HUES64 (cell line): ENCODE measurements at regions not wholly inside any gene's neighbourhood (a gene's known extent, or its start where the extent isn't known, plus 50 kb on each side); places are given as distances from the start of the nearest gene placed in this dataset.

Experiments used
- H3K27ac ChIP-seq: 2 replicates; pipeline ENCODE4 v1.7.0; 2013; ENCODE audit warnings: low read depth, low read length, inconsistent platforms
- H3K27me3 ChIP-seq: 2 replicates; pipeline ENCODE4 v1.6.1; 2013; ENCODE audit warnings: mild to moderate bottlenecking, low read length; ENCODE audit not compliant: insufficient read depth
- H3K36me3 ChIP-seq: 2 replicates; pipeline ENCODE4 v1.6.1; 2013; ENCODE audit warnings: mild to moderate bottlenecking, low read length; ENCODE audit not compliant: insufficient read depth
- H3K4me1 ChIP-seq: 2 replicates; pipeline ENCODE4 v1.6.1; 2013; ENCODE audit warnings: mild to moderate bottlenecking, low read length, moderate library complexity; ENCODE audit not compliant: insufficient read depth
- H3K4me3 ChIP-seq: 2 replicates; pipeline ENCODE4 v1.5.1; 2013; ENCODE audit warnings: mild to moderate bottlenecking, low read length, moderate library complexity
- H3K9ac ChIP-seq: 2 replicates; pipeline ENCODE4 v1.6.1; 2013; ENCODE audit warnings: mild to moderate bottlenecking, low read depth, low read length
- H3K9me3 ChIP-seq: 2 replicates; pipeline ENCODE4 v1.6.1; 2013; ENCODE audit warnings: low read depth, low read length; ENCODE audit not compliant: insufficient read depth
- WGBS: fragments of 150-250, 120-280 bp; methylation state at CpG from one replicate; pipeline ENCODE4 v1.1.7; 2013; ENCODE audit warnings: missing lambda C conversion rate; 5-methylcytosine and 5-hydroxymethylcytosine counted together

- no peaks in the 10 kb centered on the region for H3K36me3 ChIP-seq
- WGBS: 77% methylated on average over 7 of the region's 7 CpGs
These were observed 73.8 kb upstream of the TPM1 start for GRCh38 chr15:62968699-62969098.

GRCh38 chr15:62969442-62970089 is 73.0 kb upstream of the TPM1 start:
- WGBS: 94% methylated on average over 1 of the region's 1 CpG
- Histone ChIP-seq H3K9me3 (no peaks in the 10 kb centered on the region), H3K27me3 (no peaks in the 10 kb centered on the region), H3K4me1 (peaks cover 6% of the 10 kb centered on the region), H3K36me3 (no peaks in the 10 kb centered on the region), H3K9ac (no peak overlapping the region), H3K27ac (no peak overlapping the region), H3K4me3 (no peak overlapping the region)

More at GRCh38 chr15:62968699-62969098, 73.8 kb upstream of the TPM1 start:
- peaks cover 6% of the 10 kb centered on the region for H3K4me1 ChIP-seq
- no peak overlapping the region for H3K4me3 ChIP-seq
- no peak overlapping the region for H3K27ac ChIP-seq
- no peak overlapping the region for H3K9ac ChIP-seq
- no peaks in the 10 kb centered on the region for H3K9me3 ChIP-seq
- H3K27me3 ChIP-seq: no peaks in the 10 kb centered on the region

- 81% methylated on average over 5 of the region's 5 CpGs for WGBS
- Histone ChIP-seq H3K4me3 (no peak overlapping the region), H3K9ac (no peak overlapping the region), H3K27ac (no peak overlapping the region), H3K27me3 (no peaks in the 10 kb centered on the region), H3K36me3 (no peaks in the 10 kb centered on the region), H3K4me1 (peaks cover 18% of the 10 kb centered on the region), H3K9me3 (no peaks in the 10 kb centered on the region)
These were observed 69.7 kb upstream of the TPM1 start for GRCh38 chr15:62972814-62973213.

- H3K4me1 ChIP-seq: peaks cover 12% of the 10 kb centered on the region
- H3K9ac ChIP-seq: no peak overlapping the region
- WGBS: 55% methylated on average over 7 of the region's 8 CpGs
- H3K27me3 ChIP-seq: no peaks in the 10 kb centered on the region
- H3K9me3 ChIP-seq: no peaks in the 10 kb centered on the region
- no peak overlapping the region for H3K27ac ChIP-seq
- no peak overlapping the region for H3K4me3 ChIP-seq
- H3K36me3 ChIP-seq: no peaks in the 10 kb centered on the region
These were observed 67.0 kb upstream of the TPM1 start for GRCh38 chr15:62975515-62975914.

- Histone ChIP-seq H3K9ac (no peak overlapping the region), H3K9me3 (no peaks in the 10 kb centered on the region), H3K4me3 (no peak overlapping the region), H3K36me3 (no peaks in the 10 kb centered on the region), H3K27me3 (no peaks in the 10 kb centered on the region), H3K27ac (no peak overlapping the region), H3K4me1 (peaks cover 12% of the 10 kb centered on the region)
- WGBS: 76% methylated on average over 2 of the region's 2 CpGs
These were observed 66.2 kb upstream of the TPM1 start for GRCh38 chr15:62976301-62976881.

- H3K9ac ChIP-seq: no peak overlapping the region
- H3K9me3 ChIP-seq: no peaks in the 10 kb centered on the region
- H3K4me1 ChIP-seq: peaks cover 12% of the 10 kb centered on the region
- H3K4me3 ChIP-seq: no peak overlapping the region
- WGBS: 88% methylated on average over 8 of the region's 8 CpGs
- H3K27me3 ChIP-seq: no peaks in the 10 kb centered on the region
- no peaks in the 10 kb centered on the region for H3K36me3 ChIP-seq
- no peak overlapping the region for H3K27ac ChIP-seq
These were observed 64.4 kb upstream of the TPM1 start for GRCh38 chr15:62977952-62978811.

- no peaks in the 10 kb centered on the region for H3K36me3 ChIP-seq
- 83% methylated on average over 1 of the region's 1 CpG for WGBS
- no peak overlapping the region for H3K4me3 ChIP-seq
- peaks cover 12% of the 10 kb centered on the region for H3K4me1 ChIP-seq
- no peak overlapping the region for H3K27ac ChIP-seq
- H3K9me3 ChIP-seq: no peaks in the 10 kb centered on the region
- no peaks in the 10 kb centered on the region for H3K27me3 ChIP-seq
- H3K9ac ChIP-seq: no peak overlapping the region
These were observed 63.3 kb upstream of the TPM1 start for GRCh38 chr15:62979252-62979651.

GRCh38 chr15:62981071-62981470 is 61.5 kb upstream of the TPM1 start:
- 85% methylated on average over 3 of the region's 3 CpGs for WGBS
- no peaks in the 10 kb centered on the region for H3K27me3 ChIP-seq
- H3K4me1 ChIP-seq: peaks cover 6% of the 10 kb centered on the region; the same call in 1 of the 2 replicates
- no peaks in the 10 kb centered on the region for H3K36me3 ChIP-seq
- no peak overlapping the region for H3K9ac ChIP-seq
- no peak overlapping the region for H3K4me3 ChIP-seq
- no peak overlapping the region for H3K27ac ChIP-seq
- no peaks in the 10 kb centered on the region for H3K9me3 ChIP-seq

GRCh38 chr15:62983956-62984355 is 58.6 kb upstream of the TPM1 start:
- no peaks in the 10 kb centered on the region for H3K27me3 ChIP-seq
- 0 out of 2 replicates have a peak, but pooled peaks cover 3% of the 10 kb centered on the region for H3K4me1 ChIP-seq
- WGBS: 95% methylated on average over 8 of the region's 8 CpGs

GRCh38 chr15:62985768-62986167 is 56.8 kb upstream of the TPM1 start:
- no peaks in the 10 kb centered on the region for H3K9me3 ChIP-seq
- no peak overlapping the region for H3K27ac ChIP-seq
- no peaks in the 10 kb centered on the region for H3K27me3 ChIP-seq
- H3K9ac ChIP-seq: no peak overlapping the region
- 85% methylated on average over 6 of the region's 6 CpGs for WGBS
- H3K4me3 ChIP-seq: no peak overlapping the region
- 0 out of 2 replicates have a peak, but pooled peaks cover 3% of the 10 kb centered on the region for H3K4me1 ChIP-seq
- no peaks in the 10 kb centered on the region for H3K36me3 ChIP-seq

More at GRCh38 chr15:62983956-62984355, 58.6 kb upstream of the TPM1 start:
- Histone ChIP-seq H3K36me3 (no peaks in the 10 kb centered on the region), H3K27ac (no peak overlapping the region), H3K4me3 (no peak overlapping the region), H3K9ac (no peak overlapping the region), H3K9me3 (no peaks in the 10 kb centered on the region)

- Histone ChIP-seq H3K9ac (no peak overlapping the region), H3K27me3 (no peaks in the 10 kb centered on the region), H3K4me1 (0 out of 2 replicates have a peak, but pooled peaks cover 3% of the 10 kb centered on the region), H3K9me3 (no peaks in the 10 kb centered on the region), H3K4me3 (no peak overlapping the region), H3K27ac (no peak overlapping the region), H3K36me3 (no peaks in the 10 kb centered on the region)
- 89% methylated on average over 7 of the region's 7 CpGs for WGBS
These were observed 55.6 kb upstream of the TPM1 start for GRCh38 chr15:62986948-62987347.
